ENCODE measurements at regions not wholly inside any gene's neighbourhood (a gene's known extent, or its start where the extent isn't known, plus 50 kb on each side); places are given as distances from the start of the nearest gene placed in this dataset.

DNA sequence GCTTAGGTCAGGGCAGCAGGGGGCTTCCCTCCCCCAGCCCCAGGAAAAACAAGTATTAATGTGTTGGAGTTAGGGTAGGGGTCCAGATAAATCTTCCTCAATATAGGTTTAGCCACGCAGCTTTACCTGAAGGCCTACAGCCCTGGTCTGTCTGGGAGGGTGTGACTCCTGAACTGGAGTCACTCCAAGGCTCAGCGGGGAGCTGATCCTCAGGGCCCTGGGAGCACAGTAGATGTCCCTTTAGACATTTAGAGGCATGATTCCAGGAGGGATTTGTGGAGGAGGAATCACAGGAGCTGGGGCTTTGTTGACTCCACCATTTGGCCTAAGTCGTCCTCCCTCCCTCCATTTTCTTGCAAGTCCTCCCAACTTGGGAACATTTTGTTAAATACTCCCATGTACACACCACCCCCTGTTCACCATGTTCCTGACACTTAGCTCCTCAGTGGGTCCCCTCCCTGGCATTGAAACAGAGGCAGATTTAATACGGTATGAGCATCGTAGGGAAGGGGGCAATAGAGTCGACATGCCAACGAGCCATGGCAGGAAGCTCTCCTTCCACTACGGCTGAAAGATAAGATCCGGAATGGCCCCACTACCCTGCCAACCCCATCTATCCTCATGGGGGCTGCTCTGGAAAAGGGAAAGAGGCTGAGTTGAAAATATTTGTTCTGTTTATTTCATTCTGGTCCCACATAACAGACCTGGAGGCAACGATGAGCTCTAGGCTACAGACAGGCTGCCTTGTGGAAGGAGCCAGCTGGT, 69.0 kb upstream of the LARS2 start:
- no peak overlapping the region for H3K27ac ChIP-seq (ENCODE audit: extremely low read depth, low read depth, low read length)
- POLR2A ChIA-PET: interaction anchor here (0.6 kb wide), 1 partner anchor 73 kb away, joined by 6 read pairs; no protein-coding TSS in a partner anchor
- TF ChIP-seq ZNF23 (tag by site-specific recombination; IDR thresholded peaks at IDR 0.05; ENCODE audit: borderline replicate concordance): no peak
- TF ChIP-seq, protein P1, sequence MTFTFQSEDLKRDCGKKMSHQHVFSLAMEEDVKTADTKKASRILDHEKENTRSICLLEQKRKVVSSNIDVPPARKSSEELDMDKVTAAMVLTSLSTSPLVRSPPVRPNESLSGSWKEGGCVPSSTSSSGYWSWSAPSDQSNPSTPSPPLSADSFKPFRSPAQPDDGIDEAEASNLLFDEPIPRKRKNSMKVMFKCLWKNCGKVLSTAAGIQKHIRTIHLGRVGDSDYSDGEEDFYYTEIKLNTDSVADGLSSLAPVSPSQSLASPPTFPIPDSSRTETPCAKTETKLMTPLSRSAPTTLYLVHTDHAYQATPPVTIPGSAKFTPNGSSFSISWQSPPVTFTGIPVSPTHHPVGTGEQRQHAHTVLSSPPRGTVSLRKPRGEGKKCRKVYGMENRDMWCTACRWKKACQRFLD (tag by site-specific recombination; IDR thresholded peaks at IDR 0.05): no peak
- no peak for TF ChIP-seq ZIC2 (tag by site-specific recombination; IDR thresholded peaks at IDR 0.05)
- TF ChIP-seq ZBTB49 (tag by site-specific recombination; IDR thresholded peaks at IDR 0.05; ENCODE audit: low read depth): no peak
- TF ChIP-seq ZNF529 (tag by site-specific recombination; IDR thresholded peaks at IDR 0.05; ENCODE audit: insufficient replicate concordance): no peak
- TF ChIP-seq ZNF140 (tag by site-specific recombination; IDR thresholded peaks at IDR 0.05): no peak
- TF ChIP-seq ZNF146 (tag by site-specific recombination; IDR thresholded peaks at IDR 0.05): no peak
- no peak for TF ChIP-seq HOXC10 (CRISPR knock-in tag; IDR thresholded peaks at IDR 0.05)
- no peak for TF ChIP-seq ZNF248 (tag by site-specific recombination; IDR thresholded peaks at IDR 0.05)
- no peak for TF ChIP-seq ZNF510 (tag by site-specific recombination; IDR thresholded peaks at IDR 0.05; ENCODE audit: insufficient replicate concordance)
- TF ChIP-seq ZBTB8A (tag by site-specific recombination; IDR thresholded peaks at IDR 0.05): no peak
- no peak overlapping the region for H3K4me3 ChIP-seq (ENCODE audit: low read depth, low read length)
- H3K36me3 ChIP-seq (ENCODE audit: control insufficient read depth in 2 of 2, insufficient read depth in 1 of 2, low read length in 2 of 2): no peaks in the 10 kb centered on the region
- H3K9me3 ChIP-seq (ENCODE audit: control insufficient read depth, insufficient read depth, low read depth, low read length): no peaks in the 10 kb centered on the region
- no peaks in the 10 kb centered on the region for H3K4me1 ChIP-seq (ENCODE audit: control insufficient read depth, insufficient read depth, low read length)
- CTCF ChIA-PET: no interaction called here

- ChIA-PET POLR2A (interaction anchor here (0.6 kb wide), 1 partner anchor 72 kb away, joined by 6 read pairs; no protein-coding TSS in a partner anchor), CTCF (no interaction called here)
- Histone ChIP-seq H3K4me3 (ENCODE audit: low read depth, low read length) (no peak overlapping the region), H3K36me3 (ENCODE audit: control insufficient read depth in 2 of 2, insufficient read depth in 1 of 2, low read length in 2 of 2) (no peaks in the 10 kb centered on the region), H3K9me3 (ENCODE audit: control insufficient read depth, insufficient read depth, low read depth, low read length) (no peaks in the 10 kb centered on the region), H3K27ac (ENCODE audit: extremely low read depth, low read depth, low read length) (no peak overlapping the region), H3K4me1 (ENCODE audit: control insufficient read depth, insufficient read depth, low read length) (no peaks in the 10 kb centered on the region)
- TF ChIP-seq REST (tag by site-specific recombination; IDR thresholded peaks at IDR 0.05): no peak
- no peak for TF ChIP-seq RBAK (tag by site-specific recombination; IDR thresholded peaks at IDR 0.05)
- TF ChIP-seq SCRT1 (tag by site-specific recombination; IDR thresholded peaks at IDR 0.05; ENCODE audit: borderline replicate concordance): no peak
- TF ChIP-seq ZNF19 (tag by site-specific recombination; IDR thresholded peaks at IDR 0.05; ENCODE audit: low read depth): no peak
- TF ChIP-seq ZNF530 (tag by site-specific recombination; IDR thresholded peaks at IDR 0.05; ENCODE audit: low read depth): no peak
- TF ChIP-seq ZSCAN16 (tag by site-specific recombination; IDR thresholded peaks at IDR 0.05): no peak
- no peak for TF ChIP-seq ZNF2 (tag by site-specific recombination; IDR thresholded peaks at IDR 0.05)
- no peak for TF ChIP-seq ZNF585B (tag by site-specific recombination; IDR thresholded peaks at IDR 0.05)
- no peak for TF ChIP-seq FEZF1 (tag by site-specific recombination; IDR thresholded peaks at IDR 0.05)
- TF ChIP-seq SP7 (tag by site-specific recombination; IDR thresholded peaks at IDR 0.05): no peak
- TF ChIP-seq MEIS1 (CRISPR knock-in tag; IDR thresholded peaks at IDR 0.05; ENCODE audit: borderline replicate concordance): no peak
- no peak for TF ChIP-seq KLF1 (tag by site-specific recombination; IDR thresholded peaks at IDR 0.05)
- no peak for TF ChIP-seq ZNF391 (tag by site-specific recombination; IDR thresholded peaks at IDR 0.05; ENCODE audit: borderline replicate concordance, low read depth)
- no peak for TF ChIP-seq ZNF280D (tag by site-specific recombination; IDR thresholded peaks at IDR 0.05)
- TF ChIP-seq ZFP41 (tag by site-specific recombination; IDR thresholded peaks at IDR 0.05; ENCODE audit: borderline replicate concordance): no peak
These were observed 68.4 kb upstream of the LARS2 start for GRCh38 chr3:45319996-45320305.
